PFSK-1 (cell line): ENCODE measurements at regions not wholly inside any gene's neighbourhood (a gene's known extent, or its start where the extent isn't known, plus 50 kb on each side); places are given as distances from the start of the nearest gene placed in this dataset.

ENCODE experiments used
- FOXP2 ChIP-seq: optimal IDR thresholded peaks from 2 replicates; pipeline ENCODE3; 2011; ENCODE audit warnings: borderline replicate concordance, control low read depth, inconsistent platforms; ENCODE audit not compliant: insufficient read depth; ENCODE audit errors: extremely low read length, extremely low read depth
- POLR2AphosphoS5 ChIP-seq: IDR thresholded peaks from 2 replicates; pipeline ENCODE4 v1.6.1; 2012; ENCODE audit warnings: low read depth, mild to moderate bottlenecking, control low read depth, low read length, moderate library complexity
- REST ChIP-seq, 2 experiments: IDR thresholded peaks; 2 replicates each; pipeline versions ENCODE4 v1.6.1 to v1.8.0; 2011 to 2012; ENCODE audit warnings: low read depth in 2 of 2, low read length in 2 of 2, control low read depth in 1 of 2, inconsistent platforms in 1 of 2, mild to moderate bottlenecking in 1 of 2, moderate library complexity in 1 of 2; ENCODE audit not compliant: insufficient read depth in 1 of 2
- SIN3A ChIP-seq: IDR thresholded peaks from 2 replicates; pipeline ENCODE4 v1.6.1; 2012; ENCODE audit warnings: mild to moderate bottlenecking, low read length, moderate library complexity, borderline replicate concordance; ENCODE audit not compliant: insufficient read depth
- TAF1 ChIP-seq: IDR thresholded peaks from 2 replicates; pipeline ENCODE4 v1.6.1; 2012; ENCODE audit warnings: low read length, control low read depth, borderline replicate concordance; ENCODE audit not compliant: insufficient read depth

- TF ChIP-seq POLR2AphosphoS5 (no peak), REST (IDR thresholded peaks at IDR 0.05; ENCODE audit: insufficient read depth in 1 of 2, low read depth in 2 of 2, low read length in 2 of 2) (no peak), TAF1 (no peak), SIN3A (no peak), FOXP2 (no peak)
Measured at GRCh38 chr16:47940466-47940865, 215.3 kb downstream of the ABCC12 start.
